Activated CD4-positive, CD25-positive, alpha-beta regulatory T cell (primary cell): ENCODE measurements at regions not wholly inside any gene's neighbourhood (a gene's known extent, or its start where the extent isn't known, plus 50 kb on each side); places are given as distances from the start of the nearest gene placed in this dataset.
"Not testable (repeated sequence)": the region's sequence is repeated elsewhere in the genome, so short reads cannot be mapped to it uniquely, and the experiment has no call there.

Experiments used
- DNase-seq, 4 experiments: peaks; one replicate each; lab custom pipeline; 2025; lab: John Stamatoyannopoulos, UW

GRCh38 chr2:8252997-8253694 is 428.7 kb upstream of the ID2 start:
- DNase-seq: no peak

DNA sequence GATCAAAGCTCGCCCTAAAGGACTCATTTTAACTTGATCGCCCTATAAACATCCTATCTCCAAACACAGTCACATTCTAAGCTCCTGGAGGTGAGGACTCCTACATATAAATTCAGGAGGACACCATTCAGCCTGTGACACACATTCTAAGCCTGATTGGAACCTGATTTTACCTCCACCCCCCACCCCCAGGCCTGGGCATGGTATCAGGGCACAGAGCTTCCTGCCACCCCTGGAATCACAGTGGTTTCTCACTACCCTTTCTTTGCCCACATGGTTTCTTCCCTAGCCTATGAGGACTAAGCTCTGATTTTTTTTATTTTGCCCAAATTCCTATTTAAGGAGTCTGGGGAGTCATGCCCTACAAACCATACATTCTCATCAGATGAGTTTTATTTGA is 428.1 kb upstream of the ID2 start:
- no peak for DNase-seq

DNA sequence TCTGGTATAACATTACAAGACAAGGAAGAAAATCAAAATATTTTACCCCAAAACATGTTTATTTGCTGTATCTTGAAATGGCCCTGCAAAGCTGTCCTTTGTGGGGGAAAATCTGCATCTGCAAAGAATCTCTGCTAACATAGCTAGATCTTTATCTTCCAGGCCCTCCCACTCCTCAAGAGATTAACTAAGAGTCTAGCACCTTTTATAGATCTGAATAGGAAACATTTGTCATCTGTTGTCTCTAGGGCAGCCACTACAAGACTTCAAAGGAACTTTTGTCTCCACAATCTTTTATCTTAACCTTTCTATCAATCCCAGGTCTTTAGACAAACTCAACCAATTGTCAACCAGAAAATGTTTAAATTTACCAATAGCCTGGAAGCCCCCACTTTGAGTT is 427.6 kb upstream of the ID2 start:
- DNase-seq: not testable (repeated sequence)

- no peak for DNase-seq
Measured at GRCh38 chr2:8254791-8255447, 426.9 kb upstream of the ID2 start.

- DNase-seq: no peak
Measured at GRCh38 chr2:8255448-8255800, 426.4 kb upstream of the ID2 start.

- DNase-seq: no peak
Measured at GRCh38 chr2:8256905-8257304, 425.0 kb upstream of the ID2 start.

- no peak for DNase-seq
Measured at GRCh38 chr2:8257502-8257901, 424.4 kb upstream of the ID2 start.

DNA sequence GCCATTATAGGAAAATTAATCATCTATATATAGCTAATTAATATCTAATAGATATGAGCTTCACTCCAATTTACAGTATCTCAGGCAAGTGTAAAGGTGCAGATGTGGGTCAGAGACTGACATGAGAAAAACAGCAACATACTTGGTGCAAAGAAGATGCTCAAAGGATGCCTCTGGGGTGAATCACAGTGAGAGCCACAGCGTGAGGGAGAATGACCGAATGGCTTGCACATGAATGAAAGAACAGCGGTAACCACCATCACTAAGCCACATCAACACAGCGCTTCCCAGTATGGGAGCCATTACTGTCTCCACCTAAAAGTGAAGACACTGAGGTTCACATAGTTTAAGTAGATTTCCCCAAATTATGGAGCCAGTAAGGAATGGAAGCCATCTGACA is 423.4 kb upstream of the ID2 start:
- no peak for DNase-seq

GRCh38 chr2:8259106-8259840 is 422.6 kb upstream of the ID2 start:
- DNase-seq: no peak

- DNase-seq: no peak
Measured at GRCh38 chr2:8259841-8260178, 422.0 kb upstream of the ID2 start.

DNA sequence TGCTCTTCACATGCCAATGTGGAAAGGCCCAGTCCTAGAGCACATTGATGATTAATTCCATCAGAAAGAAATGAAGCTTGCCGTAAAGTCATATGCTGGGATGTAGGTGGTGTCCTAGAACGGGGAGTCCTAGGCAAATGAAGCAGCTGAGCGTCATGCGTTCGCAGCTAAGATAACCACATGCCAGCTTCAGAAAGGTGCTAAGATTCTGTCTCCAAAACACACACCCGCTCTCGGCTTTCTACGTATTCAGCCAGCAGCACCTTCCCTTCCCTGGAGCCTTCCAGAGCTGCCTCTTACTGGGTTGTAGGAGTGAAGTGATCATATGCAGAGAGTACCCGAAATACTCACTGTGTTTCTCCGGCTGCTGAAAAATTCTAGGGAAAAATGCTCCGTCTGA is 421.6 kb upstream of the ID2 start:
- DNase-seq: no peak

DNA sequence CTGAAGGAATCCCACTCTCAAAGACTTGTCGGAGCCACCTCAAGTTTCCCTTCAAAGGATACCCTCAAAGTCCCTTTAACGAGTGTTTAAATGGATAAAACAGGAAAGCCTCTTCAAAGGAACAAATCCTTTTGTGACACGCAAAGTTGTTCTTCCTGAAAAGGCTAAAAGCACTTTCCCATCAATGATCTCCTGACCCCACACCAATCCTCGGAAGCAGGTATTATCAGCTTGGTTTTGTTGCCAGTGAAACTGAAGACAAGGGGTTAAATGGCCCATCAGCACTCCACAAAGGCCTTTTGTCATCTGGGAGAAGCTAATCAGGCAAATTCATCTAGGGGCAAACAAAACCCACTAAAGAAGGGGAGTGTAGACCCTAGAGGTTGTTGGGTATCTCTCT is 418.0 kb upstream of the ID2 start:
- DNase-seq: no peak

GRCh38 chr2:8264981-8265380 is 416.9 kb upstream of the ID2 start:
- DNase-seq: no peak

GRCh38 chr2:8265476-8266226 is 416.2 kb upstream of the ID2 start:
- DNase-seq: no peak

- no peak for DNase-seq
Measured at GRCh38 chr2:8266563-8266962, 415.3 kb upstream of the ID2 start.

- DNase-seq: no peak
Measured at GRCh38 chr2:8267048-8267447, 414.8 kb upstream of the ID2 start.

- no peak for DNase-seq
Measured at GRCh38 chr2:8267721-8268120, 414.1 kb upstream of the ID2 start.

DNA sequence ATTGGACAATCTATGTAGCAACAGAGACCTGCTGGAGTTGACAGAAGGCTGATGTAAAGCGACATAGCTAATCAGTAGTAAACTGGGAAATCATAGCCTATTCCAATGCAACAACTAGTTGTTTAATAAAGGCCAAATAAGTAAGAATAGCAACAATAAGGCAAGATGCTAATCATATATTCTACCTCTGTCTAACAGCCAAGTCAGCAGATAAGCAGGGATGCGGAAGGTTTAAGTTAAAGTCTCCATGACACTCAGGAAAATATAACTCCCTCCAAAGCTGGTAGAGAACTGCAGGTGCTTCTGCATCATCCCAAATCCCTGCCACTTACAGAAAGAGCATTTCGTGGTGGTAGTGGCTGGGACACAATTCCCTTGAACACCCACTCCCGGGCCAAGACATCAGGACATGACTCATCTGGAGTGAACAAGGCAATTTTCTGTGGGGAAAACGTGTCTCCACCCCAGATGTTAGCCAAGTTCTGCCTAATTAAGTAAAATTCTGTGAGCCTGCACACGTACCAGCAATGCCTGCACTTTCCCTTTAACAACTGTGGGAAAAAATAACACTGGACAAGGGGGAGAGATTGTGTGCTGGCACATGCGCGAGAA is 413.6 kb upstream of the ID2 start:
- DNase-seq: no peak

- DNase-seq: no peak
Measured at GRCh38 chr2:8270699-8271098, 411.2 kb upstream of the ID2 start.

DNA sequence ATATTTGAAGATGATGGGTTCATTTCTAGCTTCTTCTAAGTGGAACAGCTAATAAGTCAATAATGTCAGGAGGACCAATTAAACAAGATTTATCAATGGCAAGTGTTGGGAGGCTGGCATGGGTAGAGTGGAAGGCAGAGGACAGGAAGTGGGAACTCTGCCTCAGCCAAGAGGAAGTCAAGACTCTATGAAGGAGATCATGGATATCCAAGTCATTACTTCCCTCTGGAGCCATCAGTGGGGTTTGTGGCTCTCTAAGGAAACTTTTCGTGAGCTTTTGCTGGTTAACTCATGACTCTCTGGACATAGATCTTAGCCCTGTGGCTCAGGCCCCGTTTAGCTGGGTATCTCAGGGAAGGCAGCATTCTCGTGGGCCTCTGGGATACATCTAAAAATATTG is 410.4 kb upstream of the ID2 start:
- DNase-seq: no peak

DNA sequence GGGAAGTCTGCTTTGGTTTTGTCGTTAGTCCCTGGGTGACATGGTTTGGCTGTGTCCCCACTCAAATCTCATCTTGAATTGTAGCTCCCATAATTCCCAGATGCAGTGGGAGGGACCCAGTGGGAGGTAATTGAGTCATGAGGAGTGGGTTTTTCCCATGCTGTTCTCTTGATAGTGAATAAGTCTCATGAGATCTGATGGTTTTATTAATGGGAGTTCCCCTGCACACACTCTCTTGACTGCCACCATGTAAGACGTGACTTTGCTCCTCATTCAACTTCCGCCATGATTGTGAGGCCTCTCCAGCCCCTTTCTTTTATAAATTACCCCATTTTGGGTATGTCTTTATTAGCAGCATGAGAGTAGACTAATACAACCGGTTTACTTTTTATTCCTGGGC is 405.8 kb upstream of the ID2 start:
- DNase-seq: no peak

DNA sequence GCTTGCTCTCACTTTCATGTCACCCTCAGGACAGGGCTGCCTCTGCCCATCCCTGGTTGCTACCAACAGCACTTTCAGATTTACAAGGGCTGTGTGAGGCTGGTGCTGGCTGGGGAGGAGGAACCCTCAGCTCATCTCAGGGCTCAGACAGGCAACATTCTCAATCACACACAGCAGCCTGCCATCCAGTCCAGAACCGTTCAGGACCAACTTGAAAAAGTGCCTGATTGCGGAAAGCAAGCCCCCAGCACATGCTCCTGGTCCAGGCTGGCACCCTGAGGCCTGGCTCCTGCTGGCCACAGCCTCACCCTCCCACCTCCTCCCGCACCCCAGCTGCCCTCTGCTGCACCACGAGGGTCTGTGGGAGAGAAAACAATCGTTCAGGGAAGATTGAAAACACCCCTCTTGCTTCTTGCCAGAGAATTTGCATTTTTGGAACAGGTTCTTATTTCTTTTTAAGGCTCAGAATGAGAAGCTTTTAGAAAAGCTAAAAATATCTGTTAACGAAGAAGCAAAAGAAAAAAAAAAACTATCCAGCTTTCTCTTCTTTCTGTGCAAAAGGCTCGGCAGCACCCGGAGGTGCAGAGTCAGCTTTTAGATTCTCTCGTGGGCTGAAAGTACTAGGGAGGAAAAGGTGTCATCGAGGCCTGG is 403.8 kb upstream of the ID2 start:
- no peak for DNase-seq
